HG03039 (cell line): ENCODE measurements at regions not wholly inside any gene's neighbourhood (a gene's known extent, or its start where the extent isn't known, plus 50 kb on each side); places are given as distances from the start of the nearest gene placed in this dataset.
"Not testable (repeated sequence)": the region's sequence is repeated elsewhere in the genome, so short reads cannot be mapped to it uniquely, and the experiment has no call there.

ENCODE experiments used
- ATAC-seq: cut with Tn5 transposase; IDR thresholded peaks from one replicate; pipeline ENCODE4 v1.9.1; 2021; ENCODE audit warnings: mild to moderate bottlenecking, moderate library complexity; ENCODE audit not compliant: unreplicated experiment

GRCh38 chr17:27049104-27049784 lies 244.7 kb upstream of the WSB1 start:
- no peak for ATAC-seq

GRCh38 chr17:27065588-27065987 lies 228.3 kb upstream of the WSB1 start:
- ATAC-seq = no peak

GRCh38 chr17:27066315-27066714 lies 227.6 kb upstream of the WSB1 start:
- ATAC-seq = no peak

GRCh38 chr17:27069842-27070508 lies 223.9 kb upstream of the WSB1 start:
- ATAC-seq = no peak

- no peak for ATAC-seq
Measured at GRCh38 chr17:27070836-27071235, 223.1 kb upstream of the WSB1 start.

- no peak for ATAC-seq
Measured at GRCh38 chr17:27072885-27073284, 221.0 kb upstream of the WSB1 start.

GRCh38 chr17:27076814-27077213 lies 217.1 kb upstream of the WSB1 start:
- ATAC-seq = no peak

GRCh38 chr17:27078296-27078695 lies 215.6 kb upstream of the WSB1 start:
- no peak for ATAC-seq

GRCh38 chr17:27079660-27080059 lies 214.3 kb upstream of the WSB1 start:
- no peak for ATAC-seq

- no peak for ATAC-seq
Measured at GRCh38 chr17:27081002-27081638, 212.8 kb upstream of the WSB1 start.

- ATAC-seq = no peak
Measured at GRCh38 chr17:27082023-27082774, 211.7 kb upstream of the WSB1 start.

GRCh38 chr17:27082775-27083154 lies 211.1 kb upstream of the WSB1 start:
- ATAC-seq = no peak

- no peak for ATAC-seq
Measured at GRCh38 chr17:27083408-27084185, 210.3 kb upstream of the WSB1 start.

GRCh38 chr17:27085517-27085916 lies 208.4 kb upstream of the WSB1 start:
- ATAC-seq = no peak

- no peak for ATAC-seq
Measured at GRCh38 chr17:27086526-27086925, 207.4 kb upstream of the WSB1 start.

- no peak for ATAC-seq
Measured at GRCh38 chr17:27087935-27088766, 205.8 kb upstream of the WSB1 start.

GRCh38 chr17:27088767-27089078 lies 205.2 kb upstream of the WSB1 start:
- ATAC-seq = no peak

- not testable (repeated sequence) for ATAC-seq
Measured at GRCh38 chr17:27089079-27089928, 204.6 kb upstream of the WSB1 start.

- ATAC-seq = no peak
Measured at GRCh38 chr17:27089929-27090247, 204.0 kb upstream of the WSB1 start.
